ENCODE measurements at regions not wholly inside any gene's neighbourhood (a gene's known extent, or its start where the extent isn't known, plus 50 kb on each side); places are given as distances from the start of the nearest gene placed in this dataset.

DNA sequence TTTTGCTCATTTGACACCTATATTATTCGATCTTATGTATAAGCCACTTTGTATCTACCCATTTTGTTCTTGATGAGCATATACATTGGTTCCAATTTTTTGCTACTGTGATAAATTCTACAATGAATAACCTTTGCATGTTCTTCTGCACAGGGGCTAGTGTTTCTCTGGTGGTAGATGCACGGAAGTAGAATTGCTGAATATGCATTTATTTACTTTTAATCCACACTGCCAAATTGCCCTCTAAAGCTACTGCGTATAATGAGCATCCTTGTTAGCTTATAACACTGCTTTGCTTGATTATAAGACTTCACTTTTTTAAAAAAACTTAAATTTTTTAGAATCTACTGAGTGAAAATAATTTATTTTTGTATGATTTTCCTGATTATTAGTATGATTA, 84.2 kb upstream of the PIAS1 start:
- no peak for DNase-seq
- Histone ChIP-seq H3K4me2 (ENCODE audit: low read depth, low read length) (no peak overlapping the region), H2AFZ (ENCODE audit: low read length) (no peak overlapping the region), H3F3A (ENCODE audit: insufficient read depth, low read length) (no peaks in the 10 kb centered on the region), H3K79me2 (ENCODE audit: low read length) (no peaks in the 10 kb centered on the region), H3K27ac (ENCODE audit: low read length) (no peak overlapping the region), H4K20me1 (ENCODE audit: insufficient read depth, low read length) (no peaks in the 10 kb centered on the region), H3K27me3 (replicated peaks; ENCODE audit: insufficient read depth, low read length) (no peaks in the 10 kb centered on the region), H3K4me3 (ENCODE audit: low read length) (no peak overlapping the region), H3K9me3 (replicated peaks; ENCODE audit: insufficient read depth, low read length) (no peaks in the 10 kb centered on the region), H3K9ac (ENCODE audit: low read length) (no peak overlapping the region), H3K9me2 (replicated peaks; ENCODE audit: insufficient read depth, low read length) (no peaks in the 10 kb centered on the region), H3K4me1 (ENCODE audit: low read length) (no peaks in the 10 kb centered on the region), H3K36me3 (replicated peaks; ENCODE audit: insufficient read depth, low read length) (no peaks in the 10 kb centered on the region)
- TF ChIP-seq, protein P1, sequence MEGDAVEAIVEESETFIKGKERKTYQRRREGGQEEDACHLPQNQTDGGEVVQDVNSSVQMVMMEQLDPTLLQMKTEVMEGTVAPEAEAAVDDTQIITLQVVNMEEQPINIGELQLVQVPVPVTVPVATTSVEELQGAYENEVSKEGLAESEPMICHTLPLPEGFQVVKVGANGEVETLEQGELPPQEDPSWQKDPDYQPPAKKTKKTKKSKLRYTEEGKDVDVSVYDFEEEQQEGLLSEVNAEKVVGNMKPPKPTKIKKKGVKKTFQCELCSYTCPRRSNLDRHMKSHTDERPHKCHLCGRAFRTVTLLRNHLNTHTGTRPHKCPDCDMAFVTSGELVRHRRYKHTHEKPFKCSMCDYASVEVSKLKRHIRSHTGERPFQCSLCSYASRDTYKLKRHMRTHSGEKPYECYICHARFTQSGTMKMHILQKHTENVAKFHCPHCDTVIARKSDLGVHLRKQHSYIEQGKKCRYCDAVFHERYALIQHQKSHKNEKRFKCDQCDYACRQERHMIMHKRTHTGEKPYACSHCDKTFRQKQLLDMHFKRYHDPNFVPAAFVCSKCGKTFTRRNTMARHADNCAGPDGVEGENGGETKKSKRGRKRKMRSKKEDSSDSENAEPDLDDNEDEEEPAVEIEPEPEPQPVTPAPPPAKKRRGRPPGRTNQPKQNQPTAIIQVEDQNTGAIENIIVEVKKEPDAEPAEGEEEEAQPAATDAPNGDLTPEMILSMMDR (IDR thresholded peaks at IDR 0.05; ENCODE audit: low read length): no peak
- TF ChIP-seq EZH2phosphoT487 (IDR thresholded peaks at IDR 0.05; ENCODE audit: low read length): no peak
- no peak for TF ChIP-seq EZH2 (optimal IDR thresholded peaks at IDR 0.05; ENCODE audit: low read depth, low read length)

DNA sequence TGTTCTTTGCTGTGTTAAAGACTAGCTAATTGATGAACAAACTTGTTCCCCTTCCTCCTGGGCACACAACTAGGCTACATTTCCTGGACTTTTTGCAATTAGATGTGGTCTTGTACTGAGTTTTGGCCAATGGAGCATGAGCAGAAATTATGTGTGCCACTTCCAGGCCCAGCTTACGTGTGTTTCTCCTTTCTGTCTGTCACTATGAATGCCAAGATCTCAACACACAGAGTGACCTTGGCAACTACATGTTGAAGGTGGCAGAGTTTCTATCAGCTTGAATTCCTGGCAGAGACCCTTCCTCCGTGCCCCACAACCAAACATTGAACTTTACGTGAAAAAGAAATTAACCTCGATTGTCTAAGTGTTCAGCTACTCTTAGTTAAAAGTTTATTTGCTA, 81.7 kb upstream of the PIAS1 start:
- H3K9ac ChIP-seq (ENCODE audit: low read length): no peak overlapping the region
- no peaks in the 10 kb centered on the region for H3F3A ChIP-seq (ENCODE audit: insufficient read depth, low read length)
- H3K4me3 ChIP-seq (ENCODE audit: low read length): no peak overlapping the region
- no peaks in the 10 kb centered on the region for H3K4me1 ChIP-seq (ENCODE audit: low read length)
- H3K27me3 ChIP-seq (replicated peaks; ENCODE audit: insufficient read depth, low read length): no peaks in the 10 kb centered on the region
- no peaks in the 10 kb centered on the region for H3K9me2 ChIP-seq (replicated peaks; ENCODE audit: insufficient read depth, low read length)
- H3K27ac ChIP-seq (ENCODE audit: low read length): no peak overlapping the region
- TF ChIP-seq EZH2 (optimal IDR thresholded peaks at IDR 0.05; ENCODE audit: low read depth, low read length): no peak
- no peaks in the 10 kb centered on the region for H3K79me2 ChIP-seq (ENCODE audit: low read length)
- no peaks in the 10 kb centered on the region for H3K9me3 ChIP-seq (replicated peaks; ENCODE audit: insufficient read depth, low read length)
- no peak for DNase-seq
- H2AFZ ChIP-seq (ENCODE audit: low read length): no peak overlapping the region
- no peaks in the 10 kb centered on the region for H3K36me3 ChIP-seq (replicated peaks; ENCODE audit: insufficient read depth, low read length)
- H4K20me1 ChIP-seq (ENCODE audit: insufficient read depth, low read length): no peaks in the 10 kb centered on the region
- no peak overlapping the region for H3K4me2 ChIP-seq (ENCODE audit: low read depth, low read length)

DNA sequence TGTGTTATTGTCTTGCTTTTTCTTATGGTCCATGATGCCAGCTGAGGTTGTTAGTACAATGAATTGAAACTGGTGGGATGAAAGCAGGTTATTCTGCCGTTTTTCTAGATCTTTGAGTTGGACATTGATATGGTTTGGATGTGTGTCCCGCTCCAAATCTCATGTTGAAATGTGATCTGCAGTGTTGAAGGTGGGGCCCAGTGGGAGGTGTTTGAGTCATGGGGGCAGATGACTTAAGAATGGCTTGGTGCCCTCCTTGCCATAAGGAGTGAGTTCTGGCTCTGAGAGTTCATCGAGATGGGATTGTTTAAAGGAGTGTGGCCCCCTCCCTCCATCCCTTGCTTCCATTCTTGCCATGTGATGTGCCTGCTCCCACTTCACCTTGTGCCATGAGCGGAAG, 80.3 kb upstream of the PIAS1 start:
- Histone ChIP-seq H3K4me2 (ENCODE audit: low read depth, low read length) (no peak overlapping the region), H3K79me2 (ENCODE audit: low read length) (no peaks in the 10 kb centered on the region), H3K27ac (ENCODE audit: low read length) (no peak overlapping the region), H3K27me3 (replicated peaks; ENCODE audit: insufficient read depth, low read length) (no peaks in the 10 kb centered on the region), H3F3A (ENCODE audit: insufficient read depth, low read length) (no peaks in the 10 kb centered on the region), H4K20me1 (ENCODE audit: insufficient read depth, low read length) (no peaks in the 10 kb centered on the region), H3K4me1 (ENCODE audit: low read length) (no peaks in the 10 kb centered on the region), H3K9ac (ENCODE audit: low read length) (no peak overlapping the region), H3K9me3 (replicated peaks; ENCODE audit: insufficient read depth, low read length) (no peaks in the 10 kb centered on the region), H3K4me3 (ENCODE audit: low read length) (no peak overlapping the region), H2AFZ (ENCODE audit: low read length) (no peak overlapping the region), H3K9me2 (replicated peaks; ENCODE audit: insufficient read depth, low read length) (no peaks in the 10 kb centered on the region), H3K36me3 (replicated peaks; ENCODE audit: insufficient read depth, low read length) (no peaks in the 10 kb centered on the region)
- no peak for DNase-seq
- TF ChIP-seq, protein P1 (IDR thresholded peaks at IDR 0.05; ENCODE audit: low read length): no peak
- TF ChIP-seq EZH2 (optimal IDR thresholded peaks at IDR 0.05; ENCODE audit: low read depth, low read length): no peak

DNA sequence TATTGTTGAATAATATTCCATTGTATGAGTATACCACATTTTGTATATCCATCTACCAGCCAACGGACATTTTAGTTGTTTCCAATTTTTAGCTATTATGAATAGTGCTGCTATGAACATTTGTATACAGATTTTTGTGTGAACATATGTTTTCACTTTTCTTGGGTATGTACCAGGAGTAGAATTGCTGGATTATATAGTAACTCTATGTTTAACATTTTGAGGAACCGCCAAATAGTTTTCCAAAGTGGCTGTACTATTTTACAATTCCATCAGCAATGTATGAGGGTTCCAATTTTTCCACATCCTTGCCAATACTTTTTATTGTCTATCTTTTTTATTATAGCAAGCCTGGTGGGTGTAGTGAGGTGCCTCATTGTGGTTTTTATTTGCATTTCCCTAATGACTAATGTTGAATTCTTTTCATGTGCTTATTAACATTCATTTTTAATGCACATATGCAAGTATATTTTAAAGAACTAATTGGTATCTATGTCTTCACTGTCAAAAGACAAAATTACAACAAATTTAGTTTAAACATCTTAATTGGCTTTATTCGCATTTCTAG, 77.5 kb upstream of the PIAS1 start:
- Histone ChIP-seq H4K20me1 (ENCODE audit: insufficient read depth, low read length) (no peaks in the 10 kb centered on the region), H3K9me2 (replicated peaks; ENCODE audit: insufficient read depth, low read length) (no peaks in the 10 kb centered on the region), H3K4me1 (ENCODE audit: low read length) (no peaks in the 10 kb centered on the region), H3K27ac (ENCODE audit: low read length) (no peak overlapping the region), H3K4me2 (ENCODE audit: low read depth, low read length) (no peak overlapping the region), H3K9ac (ENCODE audit: low read length) (no peak overlapping the region), H3K27me3 (replicated peaks; ENCODE audit: insufficient read depth, low read length) (no peaks in the 10 kb centered on the region), H3F3A (ENCODE audit: insufficient read depth, low read length) (no peaks in the 10 kb centered on the region), H3K4me3 (ENCODE audit: low read length) (no peak overlapping the region), H3K79me2 (ENCODE audit: low read length) (no peaks in the 10 kb centered on the region), H3K9me3 (replicated peaks; ENCODE audit: insufficient read depth, low read length) (no peaks in the 10 kb centered on the region), H2AFZ (ENCODE audit: low read length) (no peak overlapping the region), H3K36me3 (replicated peaks; ENCODE audit: insufficient read depth, low read length) (no peaks in the 10 kb centered on the region)
- DNase-seq: no peak
- TF ChIP-seq, protein P1 (IDR thresholded peaks at IDR 0.05; ENCODE audit: low read length): no peak
- TF ChIP-seq EZH2phosphoT487 (IDR thresholded peaks at IDR 0.05; ENCODE audit: low read length) (no peak), EZH2 (optimal IDR thresholded peaks at IDR 0.05; ENCODE audit: low read depth, low read length) (no peak)

All from MM.1S (cell line).